ENCODE measurements at regions not wholly inside any gene's neighbourhood (a gene's known extent, or its start where the extent isn't known, plus 50 kb on each side); places are given as distances from the start of the nearest gene placed in this dataset.
A peak's percentile ranks its signal among the peaks of the same experiment; 100 is the strongest.
"Not testable (repeated sequence)": the region's sequence is repeated elsewhere in the genome, so short reads cannot be mapped to it uniquely, and the experiment has no call there.

GRCh38 chr1:89436856-89437255 lies 73.0 kb downstream of the GBP6 start:
- no peak for TF ChIP-seq POLR2A (IDR thresholded peaks at IDR 0.05; ENCODE audit: low read depth, low read length)
- no peak for FAIRE-seq
- DNase-seq (ENCODE audit: insufficient read length, low spot score), result no peak

- DNase-seq (ENCODE audit: insufficient read length, low spot score); FAIRE-seq: not testable (repeated sequence)
These were observed 74.4 kb downstream of the GBP6 start for GRCh38 chr1:89438301-89438700.

GRCh38 chr1:89440911-89441310 lies 77.1 kb downstream of the GBP6 start:
- no peak for DNase-seq (ENCODE audit: insufficient read length, low spot score)
- FAIRE-seq, result no peak
- no peak for TF ChIP-seq POLR2A (IDR thresholded peaks at IDR 0.05; ENCODE audit: low read depth, low read length)

- DNase-seq (ENCODE audit: insufficient read length, low spot score), result no peak
- no peak for TF ChIP-seq POLR2A (IDR thresholded peaks at IDR 0.05; ENCODE audit: low read depth, low read length)
- FAIRE-seq, result no peak
These were observed 79.8 kb upstream of the LRRC8B start for GRCh38 chr1:89444791-89445190.

DNA sequence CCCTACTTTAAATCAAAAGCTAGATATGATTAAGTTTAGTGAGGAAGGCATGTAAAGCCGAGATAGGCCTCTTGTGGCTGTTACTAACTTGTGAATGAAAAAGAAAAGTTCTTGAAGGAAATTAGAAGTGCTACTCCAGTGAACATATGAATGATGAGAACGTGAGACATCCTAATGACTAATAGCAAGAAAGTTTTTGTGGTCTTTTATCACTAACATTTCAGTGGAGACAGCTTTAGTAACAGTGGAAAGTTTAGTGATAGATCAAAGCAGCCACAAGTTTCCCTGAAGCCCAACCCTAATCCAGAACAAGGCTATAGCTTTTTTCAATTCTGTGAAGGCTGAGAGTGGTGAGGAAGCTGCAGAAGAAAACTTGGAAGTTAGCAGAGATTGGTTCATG lies 73.6 kb upstream of the LRRC8B start:
- FAIRE-seq (no peak), DNase-seq (ENCODE audit: insufficient read length, low spot score) (no peak)
- TF ChIP-seq POLR2A (IDR thresholded peaks at IDR 0.05; ENCODE audit: low read depth, low read length), result no peak

- FAIRE-seq, result no peak
- no peak for DNase-seq (ENCODE audit: insufficient read length, low spot score)
- TF ChIP-seq POLR2A (IDR thresholded peaks at IDR 0.05; ENCODE audit: low read depth, low read length), result no peak
These were observed 71.3 kb upstream of the LRRC8B start for GRCh38 chr1:89453123-89453972.

GRCh38 chr1:89454845-89455521 lies 69.6 kb upstream of the LRRC8B start:
- no peak for FAIRE-seq
- no peak for TF ChIP-seq POLR2A (IDR thresholded peaks at IDR 0.05; ENCODE audit: low read depth, low read length)
- peak; percentile 11 for DNase-seq (ENCODE audit: insufficient read length, low spot score)

- no peak for FAIRE-seq
These were observed 67.6 kb upstream of the LRRC8B start for GRCh38 chr1:89457046-89457445.

GRCh38 chr1:89459081-89459480 lies 65.5 kb upstream of the LRRC8B start:
- no peak for TF ChIP-seq POLR2A (IDR thresholded peaks at IDR 0.05; ENCODE audit: low read depth, low read length)
- DNase-seq (ENCODE audit: insufficient read length, low spot score) (no peak), FAIRE-seq (no peak)

More at GRCh38 chr1:89457046-89457445, 67.6 kb upstream of the LRRC8B start:
- no peak for TF ChIP-seq POLR2A (IDR thresholded peaks at IDR 0.05; ENCODE audit: low read depth, low read length)
- no peak for DNase-seq (ENCODE audit: insufficient read length, low spot score)

DNA sequence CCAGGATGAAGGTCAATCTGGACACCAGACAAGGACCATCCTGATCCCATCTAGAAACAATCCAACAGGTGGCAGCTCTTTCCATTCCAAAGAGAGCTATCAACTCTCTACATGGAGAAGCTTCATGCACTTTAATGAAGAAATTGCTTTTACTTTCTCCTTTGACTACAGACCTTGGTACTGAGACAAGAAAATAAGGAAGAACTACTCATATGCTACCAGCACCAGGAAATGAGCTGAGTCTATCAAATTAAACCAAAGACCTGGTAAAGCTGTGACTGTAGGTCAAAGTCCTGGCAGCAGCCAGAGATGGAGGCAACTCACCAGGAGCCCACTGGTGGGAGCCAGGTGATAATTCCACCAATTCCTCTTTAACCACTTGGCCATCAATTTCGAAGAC lies 64.3 kb upstream of the LRRC8B start:
- no peak for TF ChIP-seq POLR2A (IDR thresholded peaks at IDR 0.05; ENCODE audit: low read depth, low read length)
- no peak for DNase-seq (ENCODE audit: insufficient read length, low spot score)
- no peak for FAIRE-seq

DNA sequence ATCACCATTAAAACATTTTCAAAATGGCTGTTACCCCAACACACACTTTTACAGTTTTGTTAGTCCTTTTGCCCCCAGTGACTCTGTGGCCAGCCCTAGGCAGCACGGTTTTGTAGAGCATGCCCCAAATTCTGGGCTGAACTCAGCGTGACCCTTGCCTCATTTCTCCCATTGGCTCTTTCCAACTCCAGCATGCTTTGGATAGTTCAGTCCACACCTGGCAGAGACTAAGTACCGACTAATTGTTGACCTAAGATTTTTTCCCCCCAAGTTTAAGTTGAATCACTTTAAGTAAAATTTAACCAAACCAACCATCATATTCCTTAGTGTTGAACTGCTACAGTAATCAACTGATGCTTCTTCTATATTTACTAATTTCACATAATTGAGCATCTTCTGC lies 62.4 kb upstream of the LRRC8B start:
- TF ChIP-seq POLR2A (IDR thresholded peaks at IDR 0.05; ENCODE audit: low read depth, low read length), result no peak
- FAIRE-seq (no peak), DNase-seq (ENCODE audit: insufficient read length, low spot score) (no peak)

GRCh38 chr1:89464008-89464407 lies 60.6 kb upstream of the LRRC8B start:
- TF ChIP-seq POLR2A (IDR thresholded peaks at IDR 0.05; ENCODE audit: low read depth, low read length), result no peak
- no peak for FAIRE-seq
- DNase-seq (ENCODE audit: insufficient read length, low spot score), result no peak

DNA sequence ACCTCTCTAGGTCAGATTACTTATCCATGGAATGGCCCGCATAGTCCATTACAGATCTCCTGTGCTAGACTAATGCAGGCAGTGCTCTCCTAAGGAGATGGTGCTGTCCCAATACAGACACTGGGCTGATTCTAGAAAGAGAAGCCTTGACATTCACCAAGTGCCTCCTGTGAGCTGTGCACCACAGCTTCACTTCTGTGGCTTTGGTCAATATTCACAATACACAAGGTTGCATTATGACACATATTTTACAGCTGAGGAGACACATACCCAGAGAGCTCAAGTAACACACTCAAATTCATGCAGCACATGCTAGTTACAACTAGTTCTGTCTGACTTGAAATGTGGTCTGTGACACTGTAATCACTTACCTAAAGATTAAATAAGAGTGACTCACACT lies 59.4 kb upstream of the LRRC8B start:
- no peak for FAIRE-seq
- DNase-seq (ENCODE audit: insufficient read length, low spot score), result no peak
- TF ChIP-seq POLR2A (IDR thresholded peaks at IDR 0.05; ENCODE audit: low read depth, low read length), result no peak

DNA sequence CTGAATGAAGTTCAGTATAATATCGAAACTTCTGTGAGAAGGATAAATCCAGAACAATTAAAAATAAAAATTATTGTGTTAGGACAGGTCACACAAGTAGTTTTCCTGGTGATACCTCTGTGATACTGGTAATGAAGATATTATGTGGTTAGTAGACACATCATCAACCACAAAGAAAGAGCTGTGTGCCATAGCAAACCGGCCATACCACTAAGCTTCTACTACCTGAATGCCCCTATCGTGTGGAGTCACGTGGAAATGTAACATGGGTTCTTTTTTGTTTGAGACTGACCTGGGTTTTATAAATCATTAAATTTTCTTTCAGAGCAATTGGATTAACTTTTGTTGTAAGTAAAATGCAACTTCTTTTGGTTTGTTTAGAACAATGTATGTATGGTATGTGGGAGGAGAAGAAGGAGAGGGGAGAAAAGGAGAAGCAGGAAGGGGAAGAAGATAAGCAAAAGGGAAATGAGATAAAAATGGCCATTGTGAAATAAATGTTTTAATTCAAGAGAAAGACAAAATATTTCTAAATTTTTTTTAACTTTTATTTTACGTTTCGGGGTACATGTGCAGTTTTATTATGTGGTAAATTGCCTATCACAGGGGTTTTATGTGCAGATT lies 58.2 kb upstream of the LRRC8B start:
- TF ChIP-seq POLR2A (IDR thresholded peaks at IDR 0.05; ENCODE audit: low read depth, low read length), result no peak
- no peak for DNase-seq (ENCODE audit: insufficient read length, low spot score)
- no peak for FAIRE-seq

All from H54 (cell line).